ENCODE measurements at regions not wholly inside any gene's neighbourhood (a gene's known extent, or its start where the extent isn't known, plus 50 kb on each side); places are given as distances from the start of the nearest gene placed in this dataset.

DNA sequence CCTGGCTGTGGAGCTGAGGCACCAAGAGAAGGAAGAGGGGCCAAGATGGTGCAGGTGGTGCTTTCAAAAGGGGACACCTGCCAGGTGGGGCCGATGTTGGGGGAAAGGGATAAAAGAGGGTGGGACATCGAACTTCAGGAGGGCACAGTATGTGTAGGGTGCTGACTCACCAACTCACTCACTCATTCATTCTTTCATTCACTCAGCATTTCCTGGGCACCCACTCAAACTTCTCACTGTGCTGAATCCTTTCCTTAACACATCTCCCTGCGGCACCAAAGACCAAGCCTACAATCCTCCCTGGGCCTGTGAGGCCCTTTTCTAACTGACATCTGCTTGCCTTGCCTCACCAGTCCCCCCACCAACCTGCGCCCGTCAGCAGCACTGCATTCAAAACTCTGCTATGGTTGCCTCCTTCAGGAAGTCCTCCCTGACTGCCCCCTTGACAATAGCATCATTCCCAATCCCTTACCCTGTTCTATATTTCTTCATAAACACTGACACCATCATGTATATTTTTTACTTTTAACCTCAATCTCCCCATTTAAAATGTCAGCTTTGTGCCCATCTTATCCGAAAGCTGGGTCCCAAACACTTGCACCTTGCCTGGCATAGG lies 246.6 kb downstream of the MN1 start:
- TF ChIP-seq, protein P1, sequence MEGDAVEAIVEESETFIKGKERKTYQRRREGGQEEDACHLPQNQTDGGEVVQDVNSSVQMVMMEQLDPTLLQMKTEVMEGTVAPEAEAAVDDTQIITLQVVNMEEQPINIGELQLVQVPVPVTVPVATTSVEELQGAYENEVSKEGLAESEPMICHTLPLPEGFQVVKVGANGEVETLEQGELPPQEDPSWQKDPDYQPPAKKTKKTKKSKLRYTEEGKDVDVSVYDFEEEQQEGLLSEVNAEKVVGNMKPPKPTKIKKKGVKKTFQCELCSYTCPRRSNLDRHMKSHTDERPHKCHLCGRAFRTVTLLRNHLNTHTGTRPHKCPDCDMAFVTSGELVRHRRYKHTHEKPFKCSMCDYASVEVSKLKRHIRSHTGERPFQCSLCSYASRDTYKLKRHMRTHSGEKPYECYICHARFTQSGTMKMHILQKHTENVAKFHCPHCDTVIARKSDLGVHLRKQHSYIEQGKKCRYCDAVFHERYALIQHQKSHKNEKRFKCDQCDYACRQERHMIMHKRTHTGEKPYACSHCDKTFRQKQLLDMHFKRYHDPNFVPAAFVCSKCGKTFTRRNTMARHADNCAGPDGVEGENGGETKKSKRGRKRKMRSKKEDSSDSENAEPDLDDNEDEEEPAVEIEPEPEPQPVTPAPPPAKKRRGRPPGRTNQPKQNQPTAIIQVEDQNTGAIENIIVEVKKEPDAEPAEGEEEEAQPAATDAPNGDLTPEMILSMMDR (IDR thresholded peaks at IDR 0.05): no peak
- no peak for TF ChIP-seq POLR2A (IDR thresholded peaks at IDR 0.05)

Measured in suprapubic skin (tissue), 3 donors.